Inflammatory macrophage (primary cell): ENCODE measurements at regions not wholly inside any gene's neighbourhood (a gene's known extent, or its start where the extent isn't known, plus 50 kb on each side); places are given as distances from the start of the nearest gene placed in this dataset.

Experiments
- DNase-seq, 2 donors: peaks; one replicate each; pipeline ENCODE4 v3.0.0-alpha.2; 2020 to 2022

DNA sequence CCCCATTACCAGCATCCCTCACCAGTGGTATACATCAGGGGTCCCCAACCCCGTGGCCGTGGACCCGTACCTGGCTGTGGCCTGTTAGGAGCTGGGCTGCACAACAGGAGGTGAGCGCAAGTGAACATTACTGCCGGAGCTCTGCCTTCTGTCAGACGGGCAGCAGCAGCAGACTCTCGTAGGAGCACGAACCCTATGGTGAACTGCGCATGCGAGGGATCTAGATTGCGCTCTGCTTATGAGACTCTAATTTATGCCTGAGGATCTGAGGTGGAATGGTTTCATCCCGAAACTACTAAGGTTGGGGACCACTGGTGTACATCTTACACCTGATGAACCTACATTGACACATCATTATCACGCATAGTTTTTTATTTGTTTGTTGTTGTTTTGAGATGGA, 52.8 kb upstream of the DHX15 start:
- no peak for DNase-seq

DNA sequence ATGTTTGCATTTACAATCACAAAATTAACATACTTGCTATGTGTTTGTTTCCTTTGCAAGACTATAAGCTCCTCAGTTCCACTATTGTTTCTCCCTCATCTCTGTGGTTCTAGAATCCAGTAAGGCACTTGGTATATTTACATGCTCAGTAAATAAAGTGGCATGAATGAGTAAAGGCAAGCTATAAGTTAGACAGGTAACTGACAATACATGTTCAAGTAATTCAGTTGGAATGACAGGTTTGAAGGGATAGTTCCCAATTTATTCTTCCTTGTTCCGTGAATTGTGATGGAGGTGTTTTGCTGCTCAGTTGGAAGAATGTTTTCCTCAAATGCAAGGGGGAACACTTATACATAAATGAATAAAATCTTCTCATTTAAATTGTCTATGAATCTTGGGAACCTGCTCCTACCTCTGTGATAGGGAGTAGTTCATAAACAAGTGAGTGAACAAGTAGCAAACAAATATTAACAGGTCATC, 54.1 kb upstream of the DHX15 start:
- DNase-seq, result no peak

DNA sequence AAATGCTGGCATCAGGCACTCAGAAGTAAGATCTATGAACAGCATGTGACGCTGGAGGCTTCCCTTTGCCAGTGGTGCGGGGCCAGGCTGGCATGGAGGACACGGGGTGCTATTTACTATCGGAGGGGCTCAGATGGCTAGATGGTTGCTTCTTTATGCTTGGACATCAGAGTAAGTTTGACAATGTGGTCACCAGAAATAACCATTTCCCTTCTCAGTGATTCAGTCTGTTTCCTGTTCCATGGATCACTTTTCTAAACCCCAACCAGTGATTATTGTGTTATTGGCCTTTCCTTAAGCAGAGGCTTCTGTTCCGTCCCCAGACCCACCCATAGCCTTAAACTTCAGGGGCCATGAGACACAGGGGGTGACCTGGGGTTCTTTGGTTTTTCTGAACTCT, 55.4 kb upstream of the DHX15 start:
- DNase-seq, result no peak

DNA sequence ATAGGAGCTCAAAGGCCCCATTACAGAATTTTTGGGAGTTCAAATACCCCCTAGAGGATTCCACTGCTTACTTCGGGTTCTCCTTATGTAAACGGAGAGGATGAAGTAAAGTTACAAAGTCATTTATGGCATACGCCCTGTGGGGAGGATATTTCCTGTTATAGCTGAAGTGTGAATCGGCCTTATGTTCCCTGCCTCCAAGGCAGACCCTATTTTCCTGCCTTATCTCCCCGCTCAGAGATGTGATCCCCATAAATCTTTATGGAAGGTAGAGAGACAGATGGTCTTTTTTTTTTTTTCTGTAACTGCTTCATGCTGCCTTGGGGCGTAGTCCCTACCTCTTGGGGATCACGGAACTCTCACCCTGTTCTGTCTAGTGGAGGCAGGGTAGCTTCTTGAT, 56.0 kb upstream of the DHX15 start:
- no peak for DNase-seq

DNA sequence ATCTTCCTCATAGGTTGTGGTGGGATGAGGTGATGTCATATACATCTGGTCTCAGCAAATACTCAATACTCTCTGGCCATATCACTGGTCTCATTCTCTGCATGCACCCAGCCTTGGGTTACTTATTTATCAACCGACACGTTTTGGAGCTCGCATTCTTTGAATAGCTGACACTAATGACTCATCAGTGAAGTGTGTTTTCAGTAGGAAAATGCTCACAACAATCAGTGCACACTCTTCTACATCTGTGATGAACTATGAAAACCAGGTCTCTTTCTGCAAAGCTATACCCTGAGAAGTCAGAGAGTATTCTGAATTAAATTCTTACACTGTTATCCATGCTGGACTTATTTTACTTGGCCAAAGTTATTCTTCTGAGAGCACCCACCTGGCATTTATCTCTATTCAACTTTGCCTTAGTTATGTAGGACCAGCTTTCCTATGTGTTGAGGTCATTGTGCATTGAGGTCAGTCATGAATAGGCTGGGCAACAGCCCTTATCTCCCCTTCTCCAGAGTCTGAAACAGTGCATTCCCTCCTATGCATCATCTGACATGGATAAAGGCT, 58.7 kb upstream of the DHX15 start:
- DNase-seq, result no peak

DNA sequence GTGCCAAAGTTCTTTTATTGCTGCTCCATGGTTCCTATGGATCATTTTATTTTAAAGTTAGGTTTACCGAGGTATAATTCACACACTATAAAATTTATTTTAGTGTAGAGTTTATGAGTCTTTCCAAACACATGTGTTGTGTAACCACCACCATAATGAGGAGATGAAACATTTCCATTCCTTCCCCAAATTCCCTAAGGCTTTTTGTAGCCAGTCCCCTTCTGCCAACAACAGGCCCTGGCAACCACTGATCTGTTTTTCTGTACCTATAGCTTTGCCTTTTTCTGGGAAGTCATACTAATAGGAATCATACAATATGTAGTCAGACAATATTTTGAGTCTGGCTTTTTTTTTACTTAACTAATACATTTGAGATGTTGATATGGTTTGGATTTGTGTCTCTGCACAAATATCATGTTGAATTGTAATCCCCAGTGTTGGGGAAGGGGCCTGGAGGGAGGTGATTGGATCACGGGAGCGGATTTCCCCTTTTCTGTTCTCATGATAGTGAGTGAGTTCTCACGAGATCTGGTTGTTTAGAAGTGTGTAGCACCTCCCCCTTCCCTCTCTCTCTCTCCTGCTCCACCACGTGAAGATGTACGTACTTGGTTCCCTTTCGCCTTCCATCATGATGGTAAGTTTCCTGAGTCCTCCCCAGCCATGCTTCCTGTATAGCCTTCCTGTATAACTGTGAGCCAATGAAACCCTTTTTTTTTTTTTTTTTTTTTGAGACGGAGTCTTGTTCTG, 59.6 kb upstream of the DHX15 start:
- DNase-seq, result no peak

DNA sequence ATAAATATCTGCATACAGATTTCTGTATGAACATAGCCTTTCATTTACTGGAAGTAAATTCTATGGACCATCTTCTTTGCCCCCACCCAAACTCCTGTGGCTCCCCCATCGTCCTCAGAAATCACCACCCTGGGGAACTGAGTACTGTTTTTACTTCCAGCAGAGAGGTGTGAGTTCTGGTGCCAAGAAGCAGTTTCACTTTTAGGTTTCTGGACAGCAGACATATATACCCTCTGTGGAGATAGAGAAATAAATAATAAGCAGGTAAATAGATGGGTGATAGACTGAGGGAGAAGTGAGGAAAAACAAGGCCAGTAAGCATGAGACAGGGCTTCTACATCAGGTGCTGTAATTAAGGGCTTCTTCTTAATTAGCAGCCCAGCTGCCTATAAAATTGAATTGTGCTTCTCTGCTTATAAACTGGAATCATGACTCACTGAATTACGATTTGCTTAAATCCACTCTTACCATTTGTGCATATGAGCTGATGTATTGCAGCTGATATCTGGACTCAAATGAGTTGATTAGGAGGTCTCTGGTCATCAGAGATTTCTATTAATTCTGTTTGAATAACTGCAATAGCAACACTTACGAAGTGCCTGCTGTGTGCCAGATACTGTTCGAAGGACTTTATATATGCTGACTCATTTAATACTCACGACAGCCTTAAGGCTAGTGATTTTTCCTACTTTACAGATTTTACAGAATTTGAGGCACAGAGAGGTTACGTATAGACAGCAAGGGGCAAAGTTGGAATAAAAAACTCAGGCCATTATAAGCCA, 60.8 kb upstream of the DHX15 start:
- no peak for DNase-seq

DNA sequence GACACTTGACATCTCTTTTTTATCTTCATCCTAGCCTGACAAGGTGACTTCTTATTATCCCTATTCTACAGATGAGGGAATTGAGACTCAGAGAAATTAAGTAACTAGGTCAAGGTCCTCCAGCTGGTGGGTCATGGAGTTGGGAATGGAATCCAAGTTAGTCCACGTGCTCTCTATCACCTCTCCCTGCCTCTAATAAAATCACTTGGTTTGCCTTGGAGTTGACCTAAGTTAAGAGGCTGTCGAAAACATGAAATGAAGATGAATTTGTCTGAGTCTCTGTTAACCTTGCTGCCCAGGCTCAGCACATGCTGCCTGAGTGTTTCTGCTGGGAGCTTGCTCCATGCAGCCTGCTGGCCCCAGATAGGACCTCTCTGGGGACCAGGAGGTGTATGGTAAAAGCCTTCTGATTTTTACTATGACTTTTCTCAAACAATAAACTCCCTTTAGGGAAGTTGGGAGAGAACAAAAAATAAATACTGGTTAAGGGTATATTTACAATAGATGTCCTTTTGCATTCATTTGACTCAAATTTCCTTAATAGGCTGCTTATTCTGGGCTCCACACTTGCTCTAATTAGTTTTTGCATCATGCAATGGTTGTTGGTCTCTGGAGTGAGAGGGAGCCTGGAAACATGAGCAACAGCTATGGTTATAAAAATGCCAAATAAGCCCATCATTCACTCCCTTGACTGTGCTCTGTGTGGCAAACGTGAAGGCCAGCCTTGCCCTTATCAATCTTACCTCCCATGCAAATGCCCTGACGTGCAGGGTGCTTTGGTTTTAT, 61.6 kb upstream of the DHX15 start:
- DNase-seq, result no peak

DNA sequence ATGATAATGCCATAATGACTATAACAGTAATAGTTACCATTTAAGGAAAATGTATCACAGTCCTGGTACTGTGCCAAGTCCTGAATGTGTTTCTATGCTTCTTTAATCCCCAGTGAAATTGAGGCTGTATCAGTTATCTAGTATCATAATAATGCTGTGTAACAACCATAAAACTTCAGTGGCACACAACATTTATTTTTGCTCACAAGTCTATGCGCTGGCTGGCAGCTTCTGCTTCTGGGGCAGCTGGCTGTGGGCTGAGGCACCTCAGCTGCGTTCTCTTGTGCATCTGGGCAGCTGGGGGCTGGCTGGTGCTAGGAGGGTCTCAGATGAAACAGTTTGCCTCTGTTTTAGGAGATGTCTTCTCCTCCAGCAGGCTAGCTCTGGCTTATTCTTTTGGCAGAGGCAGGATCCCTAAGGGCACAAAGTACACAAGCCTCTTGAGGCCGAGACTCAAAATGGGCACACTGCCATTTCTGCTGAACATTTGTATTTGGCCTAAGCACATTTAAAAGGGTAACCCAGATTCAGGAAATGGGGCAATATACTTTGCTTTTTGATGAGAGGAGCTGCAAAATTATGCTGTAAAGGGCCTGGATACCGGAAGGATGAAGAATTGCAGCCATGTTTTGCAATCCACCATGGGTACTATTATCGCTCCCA, 62.6 kb upstream of the DHX15 start:
- DNase-seq, result no peak

DNA sequence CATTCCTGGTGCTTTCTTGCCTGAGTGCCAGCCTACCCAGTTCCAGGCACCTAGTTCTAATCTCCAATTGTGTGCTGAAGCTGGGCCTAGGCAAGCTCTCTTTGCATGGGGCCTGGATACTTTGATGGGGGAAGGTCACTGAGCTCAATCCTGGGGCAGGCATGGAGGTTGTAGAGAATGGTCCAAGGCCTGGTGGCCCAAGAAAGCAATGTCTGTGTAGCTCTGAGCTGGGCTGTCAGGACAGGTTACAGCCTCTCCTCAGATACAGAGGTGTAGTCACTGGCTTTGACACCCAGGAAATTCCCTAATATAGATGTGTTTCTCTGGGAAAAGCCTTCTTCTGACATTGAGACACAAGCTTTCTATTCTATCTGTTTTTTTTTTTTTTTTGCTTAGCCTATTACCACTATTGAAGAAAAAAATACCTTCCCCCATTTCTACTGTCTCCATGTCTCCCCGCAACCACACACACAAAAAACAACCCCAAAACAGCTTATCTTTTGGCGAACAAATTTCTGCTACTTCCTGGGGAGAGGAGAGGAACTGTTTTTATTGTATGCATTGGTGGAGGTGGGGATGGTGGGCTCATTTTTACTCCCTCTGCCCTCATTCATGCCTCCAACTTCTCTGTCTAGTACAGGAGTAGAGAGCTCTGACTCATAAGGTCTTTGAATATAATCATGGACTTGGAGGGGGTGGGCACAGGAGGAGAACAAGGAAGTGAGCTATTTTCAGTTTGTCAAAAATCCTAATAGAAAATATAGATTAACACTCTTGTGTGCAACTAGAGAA, 66.7 kb upstream of the DHX15 start:
- DNase-seq, result peak; percentile 8 to 13

DNA sequence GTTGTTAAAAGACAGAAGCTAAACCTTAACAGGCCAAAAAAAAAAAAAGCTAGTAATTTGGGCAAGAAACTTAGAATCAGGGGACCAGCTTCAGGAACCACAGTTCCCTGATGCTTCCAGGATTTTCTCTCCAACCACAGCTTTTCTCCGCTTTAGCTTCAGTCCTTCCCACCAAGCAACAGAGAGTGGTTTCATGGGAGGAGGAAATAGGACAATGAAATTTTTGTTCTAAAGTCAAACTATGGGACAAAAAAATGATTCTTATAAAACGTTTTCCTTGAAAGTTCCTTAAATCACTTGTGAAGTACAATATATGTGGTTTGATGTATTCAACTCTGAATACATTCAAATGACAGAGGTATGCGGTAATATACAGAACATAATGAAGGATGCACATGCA, 71.0 kb upstream of the DHX15 start:
- DNase-seq, result no peak

DNA sequence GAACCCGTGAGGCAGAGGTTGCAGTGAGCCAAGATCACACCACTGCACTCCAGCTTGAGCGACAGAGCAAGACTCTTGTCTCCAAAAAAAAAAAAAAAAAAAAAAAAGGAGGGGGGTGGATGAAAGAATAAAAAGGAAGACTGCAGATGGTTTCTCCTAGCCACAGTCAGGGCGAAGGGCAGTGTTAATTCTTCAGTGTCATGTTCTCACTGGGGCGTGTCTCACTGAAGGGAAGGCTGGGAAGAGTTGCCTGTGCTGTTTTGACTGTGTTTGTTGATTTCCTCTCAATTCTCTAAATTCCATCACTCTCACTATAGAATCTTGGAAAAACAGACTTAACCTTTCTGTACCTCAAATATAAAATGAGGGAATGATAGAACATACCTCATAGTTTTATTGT, 71.6 kb upstream of the DHX15 start:
- DNase-seq, result no peak

DNA sequence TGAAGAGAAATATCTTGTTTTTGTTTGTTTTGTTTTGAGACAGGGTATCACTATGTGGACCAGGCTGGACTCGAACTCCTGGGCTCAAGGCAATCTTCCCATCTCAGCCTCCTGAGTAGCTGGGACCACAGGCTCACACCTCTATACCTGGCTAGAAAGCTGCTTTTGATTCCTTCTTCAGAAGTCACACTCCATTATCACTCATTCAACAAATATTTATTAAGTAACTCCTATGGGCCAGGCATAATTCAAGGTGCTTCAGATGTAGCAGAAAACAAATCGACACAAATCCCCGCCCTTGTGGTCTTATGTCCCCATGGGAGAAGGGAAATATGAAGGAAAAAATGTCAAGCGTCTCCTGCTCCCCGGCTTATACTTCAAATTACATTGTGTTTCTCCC, 72.6 kb upstream of the DHX15 start:
- no peak for DNase-seq

DNA sequence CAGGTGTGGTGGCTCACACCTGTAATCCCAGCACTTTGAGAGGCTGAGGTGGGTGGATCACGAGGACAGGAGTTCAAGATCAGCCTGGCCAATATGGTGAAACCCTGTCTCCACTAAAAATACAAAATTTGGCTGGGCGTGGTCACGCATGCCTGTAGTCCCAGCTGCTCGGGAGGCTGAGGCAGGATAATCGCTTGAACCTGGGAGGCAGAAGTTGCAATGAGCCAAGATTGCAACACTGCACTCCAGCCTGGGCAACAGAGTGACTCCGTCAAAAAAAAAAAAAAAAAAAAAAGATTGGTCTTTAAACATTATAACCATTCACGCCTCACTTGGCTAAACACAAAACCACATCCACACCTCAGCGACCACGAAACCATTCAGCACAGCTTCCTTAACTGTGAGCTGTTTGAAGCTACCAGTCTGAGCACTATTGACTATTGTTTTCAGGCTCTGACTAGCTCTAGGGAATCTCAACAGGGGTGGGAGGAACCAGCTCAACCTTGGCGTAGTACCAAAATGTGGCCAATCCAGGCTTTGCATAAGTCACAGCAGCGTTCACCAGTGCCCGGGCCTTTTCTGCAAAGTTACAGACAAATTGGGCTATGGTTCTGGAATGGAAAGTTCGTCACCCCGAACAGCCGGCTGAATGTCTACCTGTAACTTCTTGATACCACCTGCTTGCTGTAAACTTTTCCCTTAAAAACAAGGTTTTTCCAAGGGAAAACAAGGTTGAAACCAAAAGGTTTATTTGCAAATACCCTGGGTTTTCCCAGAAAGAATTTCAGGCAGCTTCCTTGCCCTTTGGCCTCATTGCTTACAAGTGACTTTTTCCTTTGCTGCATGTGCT, 73.6 kb upstream of the DHX15 start:
- peak; percentile 32 to 39 for DNase-seq

DNA sequence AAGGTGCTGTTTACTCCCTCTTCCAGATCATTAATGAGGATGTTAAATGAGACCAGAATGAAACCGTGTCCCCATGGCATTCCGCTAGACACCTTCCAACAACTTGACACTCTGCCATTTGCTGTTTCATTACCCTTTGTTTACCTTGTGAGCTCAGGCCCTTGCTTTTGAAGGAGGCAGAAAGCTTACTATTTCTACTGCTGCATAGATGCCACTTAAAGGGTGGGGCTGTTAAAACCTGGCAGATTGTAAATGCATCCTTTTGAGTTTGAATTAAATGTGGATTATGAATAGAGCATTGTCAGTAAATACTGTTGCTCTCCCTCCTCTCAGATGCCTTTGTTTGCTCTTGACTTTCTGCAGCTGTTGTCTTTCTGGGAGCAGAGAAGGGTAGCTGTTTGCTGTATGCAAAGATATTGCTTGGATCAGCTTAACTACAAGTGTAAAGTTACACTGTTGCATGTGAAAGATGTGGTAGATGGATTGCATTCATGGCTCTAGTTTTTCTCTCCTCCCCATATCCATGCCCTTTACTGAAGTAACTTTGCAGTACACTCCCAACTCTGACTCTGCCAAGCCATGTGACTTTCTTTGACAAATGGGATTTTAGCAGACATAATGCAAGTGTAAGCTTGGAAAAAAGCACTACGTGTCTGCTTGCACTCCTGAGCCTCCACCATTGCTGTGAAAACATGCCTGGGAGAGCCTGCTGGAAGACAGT, 75.0 kb upstream of the DHX15 start:
- no peak for DNase-seq

DNA sequence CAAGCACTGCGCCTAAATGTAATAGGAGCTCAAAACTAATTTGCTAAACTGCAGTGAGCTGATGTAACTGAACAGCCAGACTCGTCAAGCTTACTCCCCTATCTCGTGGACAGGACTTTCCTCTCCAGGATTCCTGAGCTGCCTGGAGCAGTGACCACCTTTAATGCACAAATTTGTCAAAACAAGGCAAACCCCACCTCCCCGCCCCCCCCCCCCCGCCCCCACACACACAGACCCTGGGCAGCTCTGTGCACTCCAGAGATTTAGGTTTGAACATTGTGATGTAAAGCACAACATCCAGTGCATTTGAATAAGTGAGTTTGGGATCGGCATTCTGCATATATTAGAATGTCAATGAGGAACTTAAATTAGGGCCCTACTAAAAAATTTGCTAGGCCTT, 77.7 kb upstream of the DHX15 start:
- DNase-seq, result no peak

DNA sequence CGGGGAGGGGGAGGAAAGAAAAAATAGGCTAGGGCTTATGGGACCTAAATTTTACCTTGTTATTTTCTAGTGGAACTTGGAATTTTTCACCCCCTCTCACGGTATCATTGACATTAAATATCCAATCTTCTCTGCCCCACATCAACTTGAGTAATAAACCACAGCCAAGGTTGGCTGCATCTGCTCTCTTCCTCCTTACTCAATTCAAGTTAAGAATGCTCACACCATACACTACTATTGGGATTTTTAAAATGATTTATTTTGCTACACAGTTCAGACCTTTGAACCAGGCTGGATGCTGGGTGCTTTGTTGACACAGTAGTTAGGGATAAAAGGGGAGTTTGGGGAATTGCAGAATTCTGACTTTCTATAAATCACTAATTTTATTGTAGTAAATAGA, 78.2 kb upstream of the DHX15 start:
- DNase-seq, result no peak

DNA sequence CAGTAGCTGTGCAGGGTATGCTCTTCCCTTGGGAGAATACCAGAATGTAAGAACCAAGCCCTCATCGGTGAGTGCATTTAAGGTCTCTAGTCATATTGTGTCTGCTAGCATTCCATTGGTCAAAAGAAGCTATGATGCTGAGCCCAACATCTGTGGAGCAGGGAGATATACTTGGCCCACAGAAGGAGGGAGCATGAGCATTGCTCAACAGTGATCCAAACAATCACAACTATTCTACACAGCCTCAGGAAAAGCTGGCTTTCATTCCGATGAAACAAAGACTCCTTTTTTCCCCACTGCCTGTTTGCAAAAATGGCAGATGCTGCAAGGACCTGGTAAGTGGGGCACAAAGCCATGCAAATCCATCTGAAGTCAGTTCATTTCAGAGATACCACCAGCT, 80.6 kb upstream of the DHX15 start:
- no peak for DNase-seq

DNA sequence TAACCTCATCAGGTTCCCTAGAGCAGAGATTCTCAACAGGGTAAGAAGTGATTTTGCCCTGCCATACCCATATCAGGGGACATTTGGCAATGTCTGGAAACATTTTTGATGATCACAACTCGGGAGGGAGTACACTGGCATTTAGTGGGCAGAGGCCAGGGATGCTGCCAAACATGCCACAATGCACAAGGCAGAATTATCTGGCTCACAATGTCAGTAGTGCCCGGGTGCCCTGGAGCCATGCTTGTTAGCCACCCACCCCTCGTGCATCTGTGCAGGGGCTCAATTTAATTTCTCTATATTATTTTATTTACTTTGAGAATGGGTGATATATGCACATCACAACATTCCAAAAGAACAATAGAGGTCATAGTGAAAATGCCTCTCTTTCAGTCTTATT, 82.0 kb upstream of the DHX15 start:
- no peak for DNase-seq
